K562 (cell line): ENCODE measurements at regions not wholly inside any gene's neighbourhood (a gene's known extent, or its start where the extent isn't known, plus 50 kb on each side); places are given as distances from the start of the nearest gene placed in this dataset.

Experiments
- ATAC-seq: fragments of 200-7000 bp; cut with Tn5 transposase; 3 replicates; pipeline ENCODE4 v1.9.1; 2020; ENCODE audit warnings: moderate library complexity
- BruUV-seq: library from RNA; stranded (reverse); fragments of 400-500 nt; replicated peaks from 2 replicates; lab custom pipeline; 2021; lab: Mats Ljungman, UMichigan
- CTCF ChIA-PET: fragments of 300-600 bp; formaldehyde crosslinking; extraction: SDS; loops from one replicate; lab custom pipeline; 2021; ENCODE audit warnings: low intra/inter-chr PET ratio; lab: Yijun Ruan, JAX
- POLR2A ChIA-PET: fragments of 300-600, 350-650 bp; sonication (Branson Sonifier 250); formaldehyde crosslinking; extraction: SDS; loops from one replicate; lab custom pipeline; 2021; ENCODE audit warnings: antibody characterized with exemption, inconsistent platforms; lab: Yijun Ruan, JAX
- DNase-seq, 4 experiments: peaks; one replicate each; pipeline versions ENCODE4 v3.0.0 to v3.0.0-alpha.2; 2011 to 2018; ENCODE audit warnings: low spot score in 3 of 4, mixed read lengths in 3 of 4; ENCODE audit errors: extremely low read depth in 1 of 4
- FAIRE-seq: peaks from 2 replicates; lab custom pipeline; 2011; peaks lifted over from hg19 to GRCh38; lab: Jason Lieb, UNC
- H2AFZ ChIP-seq: 2 replicates; pipeline ENCODE4 v1.6.0; 2011; ENCODE audit warnings: low read depth, low read length, control low read depth, inconsistent platforms
- H3K27ac ChIP-seq: fragments of 200-600 bp; 3 replicates; pipeline ENCODE4 v1.8.0; 2011; ENCODE audit warnings: low read depth, mild to moderate bottlenecking, control low read depth, inconsistent platforms, low read length, moderate library complexity, mixed read lengths; ENCODE audit errors: extremely low read depth
- H3K27me3 ChIP-seq, 2 experiments: fragments of 300-600 bp in 1 of 2; 2 replicates in 1 of 2; 3 replicates in 1 of 2; pipeline versions ENCODE4 v1.6.0 to v1.8.0; 2011; ENCODE audit warnings: inconsistent platforms in 2 of 2, low read length in 2 of 2, mild to moderate bottlenecking in 1 of 2, mixed read lengths in 1 of 2, moderate library complexity in 1 of 2; ENCODE audit not compliant: control insufficient read depth in 2 of 2, insufficient read depth in 2 of 2
- H3K36me3 ChIP-seq: fragments of 300-600 bp; 3 replicates; pipeline ENCODE4 v1.8.0; 2011; ENCODE audit warnings: mild to moderate bottlenecking, low read length, inconsistent platforms; ENCODE audit not compliant: control insufficient read depth, insufficient read depth
- H3K4me1 ChIP-seq, 2 experiments: fragments of 200-600 bp in 1 of 2; replicated peaks in 1 of 2; 2 replicates in 1 of 2; 3 replicates in 1 of 2; pipeline versions ENCODE4 v1.5.1 to v1.8.0; 2011; ENCODE audit warnings: inconsistent platforms in 2 of 2, low read length in 2 of 2, mild to moderate bottlenecking in 1 of 2, mixed read lengths in 1 of 2, moderate library complexity in 1 of 2; ENCODE audit not compliant: control insufficient read depth in 2 of 2, insufficient read depth in 2 of 2
- H3K4me2 ChIP-seq: 2 replicates; pipeline ENCODE4 v1.6.1; 2011; ENCODE audit warnings: low read length, control low read depth, inconsistent platforms, mixed read lengths; ENCODE audit not compliant: insufficient read depth
- H3K4me3 ChIP-seq: fragments of 200-600 bp; sonication (generic), shearing (Covaris generic); 2 replicates; pipeline ENCODE4 v1.5.1; 2016; ENCODE audit warnings: control low read depth, inconsistent platforms
- H3K79me2 ChIP-seq: fragments of 200-600 bp; 3 replicates; pipeline ENCODE4 v1.8.0; 2011; ENCODE audit warnings: low read length, inconsistent platforms; ENCODE audit not compliant: control insufficient read depth, insufficient read depth
- H3K9ac ChIP-seq, 2 experiments: 2 replicates each; pipeline versions ENCODE4 v1.6.0 to v1.6.1; 2011; ENCODE audit warnings: low read depth in 2 of 2, low read length in 2 of 2, control low read depth in 1 of 2, inconsistent platforms in 1 of 2, mild to moderate bottlenecking in 1 of 2, mixed read lengths in 1 of 2; ENCODE audit not compliant: insufficient read depth in 1 of 2
- H3K9me1 ChIP-seq: one replicate; pipeline ENCODE4 v1.6.0; 2011; ENCODE audit warnings: inconsistent platforms, mild to moderate bottlenecking, low read length, moderate library complexity; ENCODE audit not compliant: control insufficient read depth, insufficient read depth
- H3K9me3 ChIP-seq: replicated peaks from 2 replicates; pipeline ENCODE4 v1.5.1; 2011; ENCODE audit warnings: low read depth, low read length, inconsistent platforms; ENCODE audit not compliant: control insufficient read depth, insufficient read depth
- H4K20me1 ChIP-seq: replicated peaks from 2 replicates; pipeline ENCODE4 v1.6.1; 2011; ENCODE audit warnings: low read length, inconsistent platforms, mixed read lengths; ENCODE audit not compliant: control insufficient read depth, insufficient read depth
- HCFC1 ChIP-seq: IDR thresholded peaks from 2 replicates; pipeline ENCODE4 v1.6.1; 2012; ENCODE audit warnings: low read depth, low read length, improper control_type of control experiment
- MTA3 ChIP-seq: fragments of 450-650 bp; formaldehyde crosslinking; IDR thresholded peaks from 2 replicates; pipeline ENCODE4 v1.6.1; 2017; ENCODE audit warnings: mild to moderate bottlenecking, borderline replicate concordance
- MYNN ChIP-seq, 2 experiments: sonication (generic); formaldehyde crosslinking in 1 of 2; IDR thresholded peaks; 2 replicates each; pipeline versions ENCODE4 v1.5.0 to v1.6.1; 2016 to 2020; ENCODE audit warnings: antibody characterized with exemption in 1 of 2, missing genetic modification reagents in 1 of 2
- NCOA4 ChIP-seq: fragments of 450-650 bp; IDR thresholded peaks from 2 replicates; pipeline ENCODE4 v1.6.1; 2018; ENCODE audit warnings: mild to moderate bottlenecking; ENCODE audit not compliant: partially characterized antibody
- NR1H2 ChIP-seq: sonication (generic); formaldehyde crosslinking; IDR thresholded peaks from 2 replicates; pipeline ENCODE4 v1.4.0; 2020; ENCODE audit warnings: mild to moderate bottlenecking, missing genetic modification reagents
- SETDB1 ChIP-seq: IDR thresholded peaks from one replicate; pipeline ENCODE4 v1.6.1; 2012; ENCODE audit warnings: low read length, control low read depth, inconsistent platforms
- SIRT6 ChIP-seq: IDR thresholded peaks from one replicate; pipeline ENCODE4 v1.6.1; 2012; ENCODE audit warnings: low read depth, mild to moderate bottlenecking, control low read depth, inconsistent platforms, low read length, moderate library complexity
- SOX6 ChIP-seq: fragments of 450-650 bp; IDR thresholded peaks from 2 replicates; pipeline ENCODE4 v1.6.1; 2014; ENCODE audit warnings: mild to moderate bottlenecking
- STAT5A ChIP-seq: IDR thresholded peaks from 2 replicates; pipeline ENCODE4 v1.6.1; 2012; ENCODE audit warnings: low read length, inconsistent platforms, borderline replicate concordance
- ZKSCAN8 ChIP-seq: fragments of 200-800 bp; sonication (Bioruptor generic); IDR thresholded peaks from 2 replicates; pipeline ENCODE4 v1.6.1; 2016; ENCODE audit warnings: missing genetic modification characterization, missing compliant biosample characterization
- ZNF184 ChIP-seq: sonication (generic); formaldehyde crosslinking; IDR thresholded peaks from 2 replicates; pipeline ENCODE4 v1.5.0; 2020; ENCODE audit warnings: missing genetic modification reagents
- WGBS: fragments of 100-300 bp; shearing (Covaris generic); methylation state at CpG from one replicate; pipeline ENCODE4 v1.1.6; 2016; ENCODE audit warnings: low coverage, mixed read lengths; ENCODE audit not compliant: insufficient coverage; ENCODE audit errors: missing lambda C conversion rate; 5-methylcytosine and 5-hydroxymethylcytosine counted together
- in situ Hi-C: fragments of 300-500 bp; cut with MboI; formaldehyde crosslinking; loops from 4 replicates; pipeline ENCODE4 v1.15.0; 2018; ENCODE audit warnings: inconsistent platforms, mixed read lengths
- intact Hi-C: fragments of 100-400 bp; cut with micrococcal nuclease; formaldehyde crosslinking; loops from 2 replicates; pipeline ENCODE4 v1.14.2; 2022
- TF ChIP-seq, protein P1 (sequence below): conservative IDR thresholded peaks from 2 replicates; pipeline ENCODE4 v1.6.1; 2011; ENCODE audit warnings: low read depth, mild to moderate bottlenecking, low read length; ENCODE audit not compliant: control insufficient read depth

DNA sequence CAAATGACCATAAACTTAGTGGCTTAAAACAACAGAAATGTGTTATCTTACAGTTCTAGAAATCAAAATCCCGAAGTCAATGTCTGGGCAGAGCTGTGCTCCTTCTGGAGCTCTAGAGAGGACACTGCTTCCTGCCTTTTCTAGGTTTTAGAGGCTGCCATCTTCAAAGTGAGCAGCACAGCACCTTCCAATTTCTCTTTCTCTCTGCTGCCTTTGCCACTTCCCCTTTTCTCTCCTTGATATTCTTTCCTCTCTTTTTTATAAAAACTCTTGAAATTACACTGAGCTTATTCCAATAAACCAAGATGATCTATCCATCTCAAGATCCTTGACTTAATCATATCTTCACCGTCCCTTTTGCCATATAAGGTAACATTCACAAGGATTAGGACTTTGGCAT, 616.9 kb downstream of the PLPP3 start:
- Histone ChIP-seq H3K9me1 (no peaks in the 10 kb centered on the region), H2AFZ (no peak overlapping the region), H3K4me2 (no peak overlapping the region), H3K79me2 (no peaks in the 10 kb centered on the region), H3K27ac (no peak overlapping the region), H3K4me3 (no peak overlapping the region), H4K20me1 (no peaks in the 10 kb centered on the region), H3K27me3 (no peaks in the 10 kb centered on the region), H3K9ac (no peak overlapping the region), H3K36me3 (no peaks in the 10 kb centered on the region), H3K4me1 (no peaks in the 10 kb centered on the region), H3K9me3 (no peaks in the 10 kb centered on the region)
- no TSS peak for BruUV-seq
- in situ Hi-C loops (no loop called here), intact Hi-C loops (no loop called here)
- ATAC-seq (no peak), FAIRE-seq (no peak), DNase-seq (no peak)
- CTCF ChIA-PET: no interaction called here
- POLR2A ChIA-PET: no interaction called here
- TF ChIP-seq MTA3: no peak
- no peak for TF ChIP-seq NR1H2 (CRISPR knock-in tag)
- no peak for TF ChIP-seq STAT5A
- no peak for TF ChIP-seq ZNF184
- TF ChIP-seq HCFC1: no peak
- no peak for TF ChIP-seq SIRT6
- no peak for TF ChIP-seq SOX6
- TF ChIP-seq, protein P1, sequence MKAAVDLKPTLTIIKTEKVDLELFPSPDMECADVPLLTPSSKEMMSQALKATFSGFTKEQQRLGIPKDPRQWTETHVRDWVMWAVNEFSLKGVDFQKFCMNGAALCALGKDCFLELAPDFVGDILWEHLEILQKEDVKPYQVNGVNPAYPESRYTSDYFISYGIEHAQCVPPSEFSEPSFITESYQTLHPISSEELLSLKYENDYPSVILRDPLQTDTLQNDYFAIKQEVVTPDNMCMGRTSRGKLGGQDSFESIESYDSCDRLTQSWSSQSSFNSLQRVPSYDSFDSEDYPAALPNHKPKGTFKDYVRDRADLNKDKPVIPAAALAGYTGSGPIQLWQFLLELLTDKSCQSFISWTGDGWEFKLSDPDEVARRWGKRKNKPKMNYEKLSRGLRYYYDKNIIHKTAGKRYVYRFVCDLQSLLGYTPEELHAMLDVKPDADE: no peak
- TF ChIP-seq NCOA4: no peak
- TF ChIP-seq SETDB1: no peak
- no peak for TF ChIP-seq ZKSCAN8 (CRISPR knock-in tag)
- no peak for TF ChIP-seq MYNN (IDR thresholded peaks at IDR 0.05)
- TF ChIP-seq MYNN (CRISPR knock-in tag; IDR thresholded peaks at IDR 0.05): no peak
- WGBS: 0% methylated on average over 2 of the region's 2 CpGs
